Posterior cingulate gyrus (tissue), 11 donors: ENCODE measurements at regions not wholly inside any gene's neighbourhood (a gene's known extent, or its start where the extent isn't known, plus 50 kb on each side); places are given as distances from the start of the nearest gene placed in this dataset.

ENCODE experiments used
- DNase-seq, 10 donors: peaks; one replicate each; pipeline versions ENCODE4 v3.0.0 to v3.0.0-alpha.2; 2020 to 2021; ENCODE audit warnings: mixed read lengths in 3 of 10
- intact Hi-C: fragments of 100-400 bp; cut with DNase I; formaldehyde crosslinking; loops from one replicate; pipeline ENCODE4 v1.15.1; 2023

- intact Hi-C loops: no loop called here
- DNase-seq: no peak
Observed at GRCh38 chr1:168958562-168959289, 147.8 kb upstream of the ATP1B1 start.

DNA sequence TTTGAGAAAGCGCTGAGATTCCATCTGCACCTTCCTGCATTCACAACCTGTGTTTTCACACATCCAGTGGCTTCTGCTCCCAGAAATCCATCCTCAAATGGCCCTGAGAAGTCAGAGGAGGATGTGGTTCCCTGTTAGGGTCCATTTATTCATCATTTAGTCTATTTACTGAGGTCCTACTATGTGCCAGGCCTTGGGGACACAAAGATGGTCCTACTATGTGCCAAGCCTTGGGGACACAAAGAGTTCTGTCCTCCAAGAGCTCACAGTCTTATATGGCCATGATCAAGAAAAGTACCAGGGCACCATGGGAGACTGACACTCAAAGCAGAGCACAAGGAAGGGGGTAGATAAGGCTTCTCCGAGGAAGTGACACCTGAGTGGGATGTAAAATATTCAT is 147.1 kb upstream of the ATP1B1 start:
- intact Hi-C loops: no loop called here
- no peak for DNase-seq

DNA sequence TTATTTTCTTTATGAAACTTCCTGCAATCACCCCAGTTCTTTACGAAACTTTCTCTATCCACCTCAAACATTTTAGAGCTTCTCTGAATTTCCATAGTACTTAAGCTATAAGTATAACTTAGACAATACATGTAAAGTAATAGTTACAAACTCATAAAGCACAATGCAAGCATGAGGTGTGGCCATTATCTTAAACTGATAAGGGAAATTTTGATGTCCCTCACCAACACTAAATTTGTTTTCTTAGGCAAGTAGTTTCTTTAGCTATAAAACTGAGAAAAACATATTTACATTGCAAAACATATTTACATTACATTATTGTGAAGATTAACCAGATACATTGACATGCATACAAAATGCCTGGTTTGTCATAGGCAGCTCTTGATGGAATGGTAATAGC is 146.4 kb upstream of the ATP1B1 start:
- no peak for DNase-seq
- intact Hi-C loops: loop anchor here (5.0 kb wide), 1 partner anchor 147 kb away; the partner anchor contains the start of gene ATP1B1

GRCh38 chr1:168960595-168960994 is 145.9 kb upstream of the ATP1B1 start:
- intact Hi-C loops: loop anchor here (5.0 kb wide), 1 partner anchor 147 kb away; the partner anchor contains the start of gene ATP1B1
- peak in 6 of 10 donors; percentile 24 to 88 (median 54) for DNase-seq

DNA sequence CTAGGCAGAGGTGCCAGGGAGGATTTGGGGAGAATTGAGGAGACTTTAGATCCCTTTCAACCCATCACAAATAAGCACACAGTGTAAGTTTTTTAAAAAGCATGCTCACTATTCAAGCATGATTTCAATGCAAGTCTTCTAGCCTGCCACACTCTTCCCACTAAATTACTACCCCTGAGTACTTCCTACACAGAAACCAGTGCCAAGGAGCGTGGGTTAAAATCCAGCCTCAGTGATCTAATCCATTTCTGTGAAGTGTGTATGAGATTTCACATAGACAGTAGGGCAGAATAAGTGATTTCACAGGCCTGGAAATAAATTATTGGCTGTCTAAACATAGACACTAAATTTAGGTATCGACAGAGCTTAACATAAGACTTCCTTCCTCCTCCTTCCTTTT is 142.9 kb upstream of the ATP1B1 start:
- peak in 2 of 10 donors; percentile 13 for DNase-seq
- intact Hi-C loops: loop anchor here (5.0 kb wide), 1 partner anchor 144 kb away; the partner anchor contains the start of gene ATP1B1

DNA sequence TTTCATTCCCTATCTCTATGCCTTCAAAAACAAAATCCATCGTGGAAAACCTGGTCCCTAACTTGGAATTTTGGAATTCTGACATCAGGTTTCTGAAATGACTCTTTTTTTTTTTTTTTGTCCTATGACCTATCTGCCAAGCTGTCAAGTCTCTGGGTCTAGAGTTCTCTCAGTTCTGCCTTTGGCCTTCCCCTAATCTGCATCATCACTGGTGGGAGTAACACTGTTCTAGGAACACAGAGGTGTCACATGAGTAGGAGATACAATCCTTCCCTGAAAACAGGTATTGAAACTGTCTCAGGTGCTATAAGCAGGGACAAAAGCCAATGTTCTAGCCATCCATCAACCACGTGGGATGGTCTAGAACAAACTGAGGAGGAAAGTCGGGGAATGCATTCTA is 142.0 kb upstream of the ATP1B1 start:
- intact Hi-C loops: loop anchor here (5.0 kb wide), 1 partner anchor 143 kb away; the partner anchor contains the start of gene ATP1B1
- DNase-seq: no peak

DNA sequence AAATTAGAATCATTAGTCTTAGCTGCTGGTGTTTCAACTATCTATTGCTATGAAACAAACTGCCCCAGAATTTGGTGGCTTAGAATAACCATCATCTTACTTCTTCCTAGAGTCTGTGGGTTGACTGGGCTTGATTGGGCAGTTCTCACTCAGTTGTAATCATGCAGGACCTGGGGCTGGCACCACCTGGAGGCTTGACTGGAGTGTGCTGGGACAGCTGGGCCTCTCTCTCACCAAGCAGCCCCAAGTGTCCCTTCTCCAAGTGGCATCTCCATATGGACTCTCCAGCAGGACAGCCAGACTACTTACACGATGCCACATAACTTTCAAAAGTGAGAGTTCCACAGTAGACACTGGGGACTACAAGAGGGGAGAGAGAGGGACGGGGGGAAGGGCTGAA is 140.3 kb upstream of the ATP1B1 start:
- intact Hi-C loops: no loop called here
- no peak for DNase-seq

DNA sequence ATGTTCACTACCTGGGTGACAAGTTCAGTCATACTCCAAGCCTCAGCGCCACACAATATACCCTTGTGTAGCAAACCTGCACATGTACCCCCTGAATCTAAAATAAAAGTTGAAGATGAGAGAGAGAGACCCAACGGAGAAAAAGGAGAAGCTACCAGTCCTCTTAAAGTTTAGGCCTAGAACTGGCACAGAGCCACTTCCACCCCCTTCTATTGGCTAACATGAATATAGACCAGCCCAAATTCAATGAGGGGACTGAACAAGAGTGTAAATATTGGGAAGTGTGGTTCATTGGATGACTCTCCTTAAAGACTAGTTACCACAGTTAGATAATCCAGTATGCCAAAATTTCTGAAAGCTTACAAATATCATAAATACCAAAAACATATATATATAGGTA is 139.9 kb upstream of the ATP1B1 start:
- intact Hi-C loops: no loop called here
- DNase-seq: no peak

DNA sequence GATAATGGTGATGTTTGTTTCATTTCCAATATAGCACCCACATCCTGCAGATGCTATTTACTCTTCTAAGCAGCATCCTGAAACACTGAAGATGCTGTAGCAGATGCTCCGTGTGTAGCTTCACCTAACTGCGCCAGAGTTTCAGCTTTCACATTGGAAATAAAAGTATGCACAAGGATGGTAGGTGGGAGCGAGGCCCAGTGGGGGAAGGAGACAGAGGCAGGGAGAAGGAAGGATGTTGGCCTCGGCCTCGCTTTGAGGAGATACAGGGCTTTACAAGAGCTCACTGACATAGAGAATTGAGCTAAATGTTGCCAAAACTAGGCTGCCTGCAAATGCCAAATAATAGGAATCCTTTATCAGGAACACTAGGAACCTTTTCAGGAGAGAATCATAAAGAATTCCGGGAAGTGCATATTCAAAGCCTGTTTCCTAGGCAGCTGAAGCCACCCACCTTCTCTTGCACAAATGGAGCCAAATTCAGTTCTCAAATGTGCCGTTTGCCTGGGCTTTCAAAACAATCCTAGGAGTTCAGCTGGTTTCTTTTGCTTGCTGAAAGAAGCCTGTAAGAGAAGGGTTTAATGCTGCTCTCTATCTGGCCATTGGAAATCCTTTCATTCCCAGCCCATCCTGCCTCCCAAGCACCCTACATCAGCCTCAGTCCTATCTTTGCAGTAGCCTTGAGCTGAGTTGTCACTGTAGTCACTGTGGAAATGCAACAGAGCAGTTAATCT is 135.4 kb upstream of the ATP1B1 start:
- DNase-seq: peak in 7 of 10 donors; percentile 13 to 85 (median 33)
- intact Hi-C loops: no loop called here

DNA sequence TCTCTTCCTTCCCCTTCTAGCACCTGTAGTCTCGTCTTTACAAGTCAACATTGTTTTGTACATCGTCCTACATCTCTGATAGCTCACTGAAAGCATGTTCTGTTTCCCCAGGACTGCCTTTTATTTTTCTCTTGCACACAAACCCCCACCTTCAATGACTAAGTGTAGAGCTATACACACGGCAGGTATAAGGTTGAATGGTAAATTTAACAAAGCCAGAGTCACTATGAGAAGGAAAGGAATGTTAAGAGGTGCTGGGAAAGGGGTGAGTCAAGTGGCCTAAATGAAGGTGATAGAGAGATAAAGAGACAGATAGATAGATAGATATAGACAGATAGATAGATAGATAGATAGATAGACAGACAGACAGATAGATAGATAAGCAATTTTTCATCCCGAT is 134.3 kb upstream of the ATP1B1 start:
- intact Hi-C loops: no loop called here
- DNase-seq: no peak

DNA sequence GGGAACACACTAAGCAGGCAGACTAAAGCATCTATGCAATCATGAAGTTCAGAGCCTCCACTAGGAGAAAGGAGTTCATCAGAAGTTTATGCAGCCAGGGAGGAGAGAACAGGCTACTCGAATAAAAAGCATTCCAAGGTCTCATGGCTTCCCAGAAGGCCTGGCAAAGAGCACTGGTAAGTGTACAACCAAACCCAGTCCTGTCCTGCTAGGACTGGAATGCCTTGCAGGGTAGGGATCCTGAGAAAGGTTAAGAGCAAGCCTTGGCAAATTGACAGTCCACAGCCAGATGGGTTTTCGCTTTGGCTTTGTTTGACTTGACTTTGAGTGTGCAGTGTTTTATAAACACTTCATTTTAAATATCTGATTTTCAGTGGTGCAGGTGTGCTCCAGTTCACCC is 133.6 kb upstream of the ATP1B1 start:
- intact Hi-C loops: no loop called here
- no peak for DNase-seq

- intact Hi-C loops: no loop called here
Observed at GRCh38 chr1:168974117-168974516, 132.4 kb upstream of the ATP1B1 start.

DNA sequence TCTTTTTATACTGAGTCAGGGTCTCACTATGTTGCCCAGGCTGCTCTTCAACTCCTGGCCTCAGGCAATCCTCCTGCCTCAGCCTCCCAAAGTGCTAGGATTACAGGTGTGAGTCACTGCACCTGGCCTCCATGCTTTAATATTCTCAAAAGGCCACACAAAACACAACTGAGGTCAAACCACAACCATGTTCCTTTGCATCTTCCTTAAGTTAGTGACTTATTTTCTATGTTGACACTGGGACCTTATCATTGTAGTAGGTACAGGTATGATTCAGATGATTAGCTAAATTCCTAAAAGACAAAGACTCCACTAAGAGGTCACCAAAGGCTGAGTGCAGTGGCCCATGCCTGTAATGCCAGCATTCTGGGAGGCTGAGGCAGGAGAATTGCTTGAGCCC is 131.9 kb upstream of the ATP1B1 start:
- intact Hi-C loops: no loop called here

More at GRCh38 chr1:168974117-168974516, 132.4 kb upstream of the ATP1B1 start:
- DNase-seq: no peak

DNA sequence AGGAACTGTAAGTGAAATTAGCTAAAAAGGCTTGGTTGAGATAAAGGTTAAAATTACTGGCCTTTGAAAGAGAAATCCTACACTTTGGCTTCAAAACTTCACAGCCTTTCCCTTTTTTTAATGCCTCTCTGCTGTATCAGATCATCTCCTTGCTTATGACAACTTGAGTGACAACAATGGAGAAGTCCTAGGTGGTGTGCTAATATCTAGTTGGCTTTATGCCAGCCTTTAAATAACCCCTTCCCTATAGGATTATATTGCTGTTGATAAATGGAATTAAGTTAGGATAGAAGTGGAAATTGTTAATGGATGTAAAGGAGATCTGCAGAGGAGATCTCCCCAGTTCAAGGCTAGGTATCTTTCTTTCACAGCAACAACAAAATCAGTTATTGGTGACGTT is 130.2 kb upstream of the ATP1B1 start:
- intact Hi-C loops: no loop called here
- no peak for DNase-seq

More for the DNA sequence above, 131.9 kb upstream of the ATP1B1 start:
- no peak for DNase-seq

GRCh38 chr1:168977618-168978017 is 128.9 kb upstream of the ATP1B1 start:
- DNase-seq: peak in 7 of 10 donors; percentile 12 to 78 (median 39)
- intact Hi-C loops: no loop called here

- no peak for DNase-seq
- intact Hi-C loops: no loop called here
Observed at GRCh38 chr1:168979276-168979675, 127.2 kb upstream of the ATP1B1 start.

GRCh38 chr1:168980180-168980579 is 126.3 kb upstream of the ATP1B1 start:
- intact Hi-C loops: no loop called here
- no peak for DNase-seq

- no peak for DNase-seq
- intact Hi-C loops: no loop called here
Observed at GRCh38 chr1:168980656-168981055, 125.8 kb upstream of the ATP1B1 start.

DNA sequence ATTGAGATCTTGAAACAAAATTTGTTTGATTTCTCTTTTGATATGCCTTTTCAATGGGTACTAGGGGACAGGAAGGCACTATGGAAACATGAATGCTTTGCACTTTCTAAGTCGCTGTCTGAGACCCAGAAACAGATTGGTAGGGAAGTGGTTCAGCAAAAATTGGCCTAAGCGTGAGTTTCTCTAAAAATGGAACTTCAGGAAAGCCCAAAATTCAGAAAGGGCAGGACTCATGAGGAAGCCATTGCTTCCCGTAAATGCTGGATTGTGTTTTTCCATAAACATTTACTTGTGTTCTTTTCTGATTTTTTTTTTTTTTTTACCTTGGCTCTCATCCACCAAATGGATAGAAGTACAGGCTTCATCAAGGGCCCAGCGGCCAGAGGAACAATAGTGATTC is 123.7 kb upstream of the ATP1B1 start:
- DNase-seq: peak in 1 of 10 donors; percentile 52
- intact Hi-C loops: no loop called here

- intact Hi-C loops: no loop called here
- no peak for DNase-seq
Observed at GRCh38 chr1:168987330-168987729, 119.2 kb upstream of the ATP1B1 start.

GRCh38 chr1:168987923-168988322 is 118.6 kb upstream of the ATP1B1 start:
- intact Hi-C loops: no loop called here
- no peak for DNase-seq

- intact Hi-C loops: no loop called here
- no peak for DNase-seq
Observed at GRCh38 chr1:168989985-168990384, 116.5 kb upstream of the ATP1B1 start.
